Activated CD4-positive, alpha-beta T cell treated with anti-CD3 and anti-CD28 coated beads, Interleukin-10, Interleukin-2, amounts not matched to agents 100 ng/mL and 50 ng/mL, durations not matched to agents 16 hours and 8 hours (primary cell): ENCODE measurements at regions not wholly inside any gene's neighbourhood (a gene's known extent, or its start where the extent isn't known, plus 50 kb on each side); places are given as distances from the start of the nearest gene placed in this dataset.

Experiments
- DNase-seq: peaks from one replicate; pipeline ENCODE4 v3.0.0-alpha.2; 2020

- DNase-seq, result no peak
Measured at GRCh38 chr1:191608367-191608766, 549.9 kb upstream of the RGS18 start.

GRCh38 chr1:191609305-191609704 lies 549.0 kb upstream of the RGS18 start:
- DNase-seq, result no peak

- DNase-seq, result no peak
Measured at GRCh38 chr1:191615101-191615821, 543.0 kb upstream of the RGS18 start.

- no peak for DNase-seq
Measured at GRCh38 chr1:191618181-191618580, 540.1 kb upstream of the RGS18 start.

GRCh38 chr1:191620883-191621282 lies 537.4 kb upstream of the RGS18 start:
- DNase-seq, result no peak

- no peak for DNase-seq
Measured at GRCh38 chr1:191624044-191624443, 534.2 kb upstream of the RGS18 start.

GRCh38 chr1:191629836-191630235 lies 528.4 kb upstream of the RGS18 start:
- no peak for DNase-seq

GRCh38 chr1:191634801-191635508 lies 523.3 kb upstream of the RGS18 start:
- no peak for DNase-seq

GRCh38 chr1:191636345-191636744 lies 521.9 kb upstream of the RGS18 start:
- no peak for DNase-seq

GRCh38 chr1:191641420-191642260 lies 516.6 kb upstream of the RGS18 start:
- DNase-seq, result no peak

GRCh38 chr1:191643060-191643459 lies 515.2 kb upstream of the RGS18 start:
- no peak for DNase-seq

GRCh38 chr1:191648939-191649338 lies 509.3 kb upstream of the RGS18 start:
- DNase-seq, result no peak

- no peak for DNase-seq
Measured at GRCh38 chr1:191662051-191662450, 496.2 kb upstream of the RGS18 start.

GRCh38 chr1:191662746-191663145 lies 495.5 kb upstream of the RGS18 start:
- no peak for DNase-seq

GRCh38 chr1:191668525-191668924 lies 489.7 kb upstream of the RGS18 start:
- DNase-seq, result no peak

- DNase-seq, result no peak
Measured at GRCh38 chr1:191669629-191670028, 488.6 kb upstream of the RGS18 start.

GRCh38 chr1:191671236-191671635 lies 487.0 kb upstream of the RGS18 start:
- DNase-seq, result no peak

GRCh38 chr1:191674626-191675179 lies 483.6 kb upstream of the RGS18 start:
- DNase-seq, result no peak

- peak; percentile 7 for DNase-seq
Measured at GRCh38 chr1:191675856-191676783, 482.1 kb upstream of the RGS18 start.

- no peak for DNase-seq
Measured at GRCh38 chr1:191685669-191686068, 472.6 kb upstream of the RGS18 start.

GRCh38 chr1:191687721-191688120 lies 470.5 kb upstream of the RGS18 start:
- DNase-seq, result no peak

- DNase-seq, result no peak
Measured at GRCh38 chr1:191690931-191691330, 467.3 kb upstream of the RGS18 start.
